Transverse colon (tissue), 4 donors: ENCODE measurements at regions not wholly inside any gene's neighbourhood (a gene's known extent, or its start where the extent isn't known, plus 50 kb on each side); places are given as distances from the start of the nearest gene placed in this dataset.

Source experiments
- DNase-seq: peaks from one replicate; pipeline ENCODE4 v3.0.0-alpha.2; 2019
- H3K27ac ChIP-seq, 4 donors: fragments of 200-600 bp; sonication (generic); 2 replicates each; pipeline ENCODE4 v1.5.1; 2016 to 2018; ENCODE audit warnings: inconsistent platforms in 4 of 4
- H3K27me3 ChIP-seq: fragments of 200-600 bp; sonication (generic); 2 replicates; pipeline ENCODE4 v1.5.1; 2017; ENCODE audit warnings: inconsistent platforms
- H3K36me3 ChIP-seq, 4 donors: fragments of 200-600 bp; sonication (generic); 2 replicates each; pipeline ENCODE4 v1.5.1; 2017 to 2019; ENCODE audit warnings: inconsistent platforms in 4 of 4
- H3K4me1 ChIP-seq, 4 donors: fragments of 200-600 bp; sonication (generic); 2 replicates each; pipeline ENCODE4 v1.5.1; 2017 to 2020; ENCODE audit warnings: inconsistent platforms in 4 of 4
- H3K4me3 ChIP-seq, 4 donors: fragments of 200-600 bp; sonication (generic); 1 replicate in 1 of 4; 2 replicates in 3 of 4; pipeline versions ENCODE4 v1.5.1 to v1.6.1; 2017 to 2019; ENCODE audit warnings: inconsistent platforms in 4 of 4
- H3K9me3 ChIP-seq, 2 donors: fragments of 200-600 bp; sonication (generic); 2 replicates each; pipeline ENCODE4 v1.5.1; 2017 to 2019; ENCODE audit warnings: inconsistent platforms in 2 of 2
- CTCF ChIP-seq, 5 experiments: fragments of 200-600 bp in 3 of 5; fragments of 450-650 bp in 2 of 5; sonication (generic) in 3 of 5; IDR thresholded peaks; 1 replicate in 2 of 5; 2 replicates in 3 of 5; pipeline ENCODE4 v1.5.1; 2016 to 2017; ENCODE audit warnings: antibody characterized with exemption in 5 of 5, inconsistent platforms in 3 of 5, mild to moderate bottlenecking in 2 of 5, moderate library complexity in 1 of 5
- EP300 ChIP-seq: sonication (generic); formaldehyde crosslinking; IDR thresholded peaks from one replicate; pipeline ENCODE4 v1.6.1; 2017; ENCODE audit warnings: antibody characterized with exemption, low read depth
- POLR2A ChIP-seq: fragments of 450-650 bp; IDR thresholded peaks from one replicate; pipeline ENCODE4 v1.6.1; 2016; ENCODE audit warnings: antibody characterized with exemption, mild to moderate bottlenecking, moderate library complexity
- POLR2AphosphoS5 ChIP-seq, 3 donors: sonication (generic); formaldehyde crosslinking; IDR thresholded peaks; one replicate each; pipeline ENCODE4 v1.6.1; 2016; ENCODE audit warnings: antibody characterized with exemption in 3 of 3
- WGBS, 2 donors: methylation state at CpG; one replicate each; pipeline ENCODE4 v1.1.5; 2018; ENCODE audit warnings: low coverage in 1 of 2; 5-methylcytosine and 5-hydroxymethylcytosine counted together
- in situ Hi-C, 4 donors: fragments of 200-750 bp; cut with MboI; loops; one replicate each; pipeline versions ENCODE4 v1.15.0 to v1.15.1; 2017; ENCODE audit warnings: low sequenced_read_pairs in 3 of 4, low pct_ligation_motif_present in 1 of 4, low pct_unique_long_range_greater_than_20kb in 1 of 4
- intact Hi-C: fragments of 100-400 bp; cut with DNase I; formaldehyde crosslinking; loops from one replicate; pipeline ENCODE4 v1.15.1; 2023; ENCODE audit warnings: low total_unique reads

DNA sequence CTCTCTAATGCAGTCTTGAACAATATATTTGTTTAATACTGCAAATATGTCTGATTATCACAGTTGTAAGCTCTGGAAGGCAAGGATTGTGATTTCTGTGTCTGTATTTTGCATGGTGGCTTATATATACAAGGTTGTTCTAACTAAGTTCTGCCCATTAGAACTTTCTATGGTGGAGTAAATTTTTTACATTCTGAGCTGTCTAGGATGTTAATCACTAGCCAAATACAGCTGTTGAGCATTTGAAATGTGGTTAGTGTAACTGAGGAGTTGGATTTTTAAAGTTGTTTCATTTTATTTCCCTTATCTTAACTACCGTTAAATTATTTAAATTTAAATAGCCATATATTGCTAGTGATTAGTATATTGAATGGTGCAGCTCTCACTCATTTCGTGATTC is 64.3 kb upstream of the DMRTA1 start:
- H3K4me3 ChIP-seq: no peak overlapping the region
- H3K36me3 ChIP-seq: no peaks in the 10 kb centered on the region
- DNase-seq: no peak
- in situ Hi-C loops: no loop called here
- H3K9me3 ChIP-seq: no peaks in the 10 kb centered on the region
- 72 to 74% methylated on average over 2 of the region's 2 CpGs for WGBS, 2 donors
- TF ChIP-seq CTCF (IDR thresholded peaks at IDR 0.05) (no peak), POLR2AphosphoS5 (IDR thresholded peaks at IDR 0.05) (no peak), EP300 (no peak), POLR2A (no peak)
- intact Hi-C loops: no loop called here
- H3K27ac ChIP-seq: no peak overlapping the region
- no peaks in the 10 kb centered on the region for H3K27me3 ChIP-seq
- H3K4me1 ChIP-seq: no peaks in the 10 kb centered on the region

- TF ChIP-seq EP300 (no peak), CTCF (IDR thresholded peaks at IDR 0.05) (no peak), POLR2A (no peak), POLR2AphosphoS5 (IDR thresholded peaks at IDR 0.05) (no peak)
- Histone ChIP-seq H3K36me3 (no peaks in the 10 kb centered on the region), H3K27me3 (no peaks in the 10 kb centered on the region), H3K27ac (no peak overlapping the region), H3K4me1 (no peaks in the 10 kb centered on the region), H3K9me3 (no peaks in the 10 kb centered on the region), H3K4me3 (no peak overlapping the region)
- WGBS, 2 donors: 53 to 61% methylated on average over 2 of the region's 2 CpGs
- no peak for DNase-seq
- in situ Hi-C loops (no loop called here), intact Hi-C loops (no loop called here)
Observed at GRCh38 chr9:22383718-22384117, 62.9 kb upstream of the DMRTA1 start.

GRCh38 chr9:22389271-22389670 is 57.4 kb upstream of the DMRTA1 start:
- Histone ChIP-seq H3K27me3 (no peaks in the 10 kb centered on the region), H3K9me3 (no peaks in the 10 kb centered on the region), H3K4me3 (no peak overlapping the region), H3K4me1 (no peaks in the 10 kb centered on the region), H3K27ac (no peak overlapping the region), H3K36me3 (no peaks in the 10 kb centered on the region)
- in situ Hi-C loops: no loop called here
- intact Hi-C loops: no loop called here
- DNase-seq: no peak
- TF ChIP-seq POLR2AphosphoS5 (IDR thresholded peaks at IDR 0.05) (no peak), EP300 (no peak), POLR2A (no peak), CTCF (IDR thresholded peaks at IDR 0.05) (no peak)
- 53 to 64% methylated on average over 5 of the region's 5 CpGs for WGBS, 2 donors

DNA sequence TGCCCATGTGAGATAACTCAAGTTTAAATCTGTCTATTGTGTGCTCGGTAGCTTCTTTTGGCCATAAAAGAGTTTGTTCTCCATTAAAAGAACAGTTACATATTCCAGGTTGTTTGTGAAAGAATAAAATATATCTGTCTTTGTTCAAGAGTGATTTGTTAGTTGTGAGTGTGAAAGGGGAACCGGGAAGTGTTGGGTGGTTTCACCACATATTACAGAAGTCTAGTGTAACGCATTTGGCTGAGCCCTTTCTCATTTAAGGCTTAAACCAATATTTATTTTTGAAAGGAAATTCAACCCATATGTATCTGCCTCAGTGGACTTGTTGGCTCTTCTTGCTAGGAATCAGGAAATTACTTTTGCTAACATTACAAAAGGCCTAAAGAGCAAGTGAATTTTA is 54.1 kb upstream of the DMRTA1 start:
- Histone ChIP-seq H3K4me3 (no peak overlapping the region), H3K36me3 (no peaks in the 10 kb centered on the region), H3K9me3 (no peaks in the 10 kb centered on the region), H3K4me1 (no peaks in the 10 kb centered on the region), H3K27me3 (no peaks in the 10 kb centered on the region), H3K27ac (no peak overlapping the region)
- WGBS, 2 donors: 26 to 32% methylated on average over 3 of the region's 3 CpGs
- intact Hi-C loops: no loop called here
- TF ChIP-seq POLR2AphosphoS5 (IDR thresholded peaks at IDR 0.05): no peak
- no peak for TF ChIP-seq POLR2A
- no peak for TF ChIP-seq CTCF (IDR thresholded peaks at IDR 0.05)
- no peak for TF ChIP-seq EP300
- in situ Hi-C loops: no loop called here
- no peak for DNase-seq
